Heart left ventricle (tissue), 16 donors: ENCODE measurements at regions not wholly inside any gene's neighbourhood (a gene's known extent, or its start where the extent isn't known, plus 50 kb on each side); places are given as distances from the start of the nearest gene placed in this dataset.

Experiments
- ATAC-seq, 4 donors: fragments of 200-7000 bp; cut with Tn5 transposase; one replicate each; pipeline ENCODE4 v1.9.1; 2020 to 2022; ENCODE audit warnings: moderate library complexity in 4 of 4, mild to moderate bottlenecking in 3 of 4, moderate number of reproducible peaks in 1 of 4
- DNase-seq, 5 donors: peaks; one replicate each; pipeline ENCODE4 v3.0.0-alpha.2; 2020
- H3K27ac ChIP-seq, 12 donors: fragments of 200-600 bp; sonication (generic) in 4 of 12; one replicate each; pipeline versions ENCODE4 v1.5.0 to v1.8.0; 2016 to 2022; ENCODE audit warnings: mild to moderate bottlenecking in 2 of 12
- H3K27me3 ChIP-seq, 9 donors: fragments of 200-600 bp; sonication (generic) in 2 of 9; one replicate each; pipeline versions ENCODE4 v1.5.1 to v1.8.0; 2016 to 2022; ENCODE audit warnings: mild to moderate bottlenecking in 3 of 9
- H3K36me3 ChIP-seq, 9 donors: fragments of 200-600 bp; sonication (generic) in 2 of 9; one replicate each; pipeline versions ENCODE4 v1.5.0 to v1.8.0; 2018 to 2022; ENCODE audit warnings: mild to moderate bottlenecking in 2 of 9
- H3K4me1 ChIP-seq, 12 donors: fragments of 200-600 bp; sonication (generic) in 4 of 12; one replicate each; pipeline versions ENCODE4 v1.5.0 to v1.8.0; 2016 to 2022; ENCODE audit warnings: mild to moderate bottlenecking in 3 of 12
- H3K4me3 ChIP-seq, 12 donors: fragments of 200-600 bp; sonication (generic) in 4 of 12; one replicate each; pipeline versions ENCODE4 v1.5.0 to v1.8.0; 2017 to 2022; ENCODE audit warnings: mild to moderate bottlenecking in 9 of 12, moderate library complexity in 4 of 12
- H3K9me3 ChIP-seq, 12 donors: fragments of 200-600 bp; sonication (generic) in 4 of 12; one replicate each; pipeline versions ENCODE4 v1.5.0 to v1.8.0; 2016 to 2022; ENCODE audit warnings: mild to moderate bottlenecking in 1 of 12
- CTCF ChIP-seq, 12 donors: fragments of 200-600 bp; sonication (generic) in 4 of 12; IDR thresholded peaks; one replicate each; pipeline versions ENCODE4 v1.5.0 to v1.8.0; 2018 to 2022; ENCODE audit warnings: antibody characterized with exemption in 12 of 12, mild to moderate bottlenecking in 5 of 12
- POLR2A ChIP-seq, 2 donors: fragments of 450-650 bp; IDR thresholded peaks; one replicate each; pipeline ENCODE4 v1.6.1; 2017; ENCODE audit warnings: antibody characterized with exemption in 2 of 2, mild to moderate bottlenecking in 2 of 2, moderate library complexity in 2 of 2
- WGBS, 4 donors: extraction: QIAGEN DNeasy Blood & Tissue Kit in 2 of 4; methylation state at CpG; one replicate each; pipeline versions ENCODE4 v1.1.5 to v1.1.7; 2013 to 2018; 5-methylcytosine and 5-hydroxymethylcytosine counted together
- intact Hi-C, 10 donors: fragments of 100-400 bp; cut with DNase I; formaldehyde crosslinking; loops; one replicate each; pipeline versions ENCODE4 v1.11.1 to v1.14.2; 2022
- donor health status: ischemic (EF 13 %, LVEDD 7.1; RV severe dilation, severe dysfunction).
- donor health status: healthy with polysubstance abuse.
- donor health status: DM: no; HTN: yes; CAD: no.
- donor health status: DM: no; HTN: no; CAD: no.
- donor health status: ischemic (EF 25% LVEDD 6.9; RV normal size, moderate dysfunction).
- donor health status: ischemic (EF 25% LVEDD 5.7; RV mildly dilated, moderate dysfunction).
- donor health status: healthy.
- donor health status: DM: yes; HTN: yes; CAD: no.
- donor health status: ischemic (EF 35%, LVEDD 5.7; RV mildly dilated, moderate dysfunction).
- donor health status: nonischemic (EF 11% LVEDD 7.7; RV severe dilation, severe dysfunction).
- donor health status: DM: yes; HTN: yes; CAD: no.
- donor health status: PGD.
- donor health status: ischemic (EF 29% LVEDD 5.4; RV normal size, mild dysfunction).
- donor health status: nonischemic (EF 23%, LVEDD 6.1; RV moderate dilation, normal function).

GRCh38 chr3:146685050-146685814 is 80.1 kb upstream of the PLSCR5 start:
- WGBS, 4 donors, result 76 to 87% (median 82%) methylated on average over 7 to 8 of the region's 8 CpGs
- Histone ChIP-seq H3K36me3 (no peaks in the 10 kb centered on the region), H3K27ac (no peak overlapping the region), H3K27me3 (no peaks in the 10 kb centered on the region), H3K4me1 (peaks cover 0 to 4% (median 0%) of the 10 kb centered on the region in 12 donors), H3K9me3 (peaks cover 0 to 6% (median 0%) of the 10 kb centered on the region in 12 donors), H3K4me3 (no peak overlapping the region)
- no peak for ATAC-seq
- no peak for DNase-seq
- intact Hi-C loops, result no loop called here
- TF ChIP-seq POLR2A (IDR thresholded peaks at IDR 0.05), result no peak
- no peak for TF ChIP-seq CTCF (IDR thresholded peaks at IDR 0.05)

- H3K27me3 ChIP-seq, result no peaks in the 10 kb centered on the region
- no peak for TF ChIP-seq POLR2A (IDR thresholded peaks at IDR 0.05)
- TF ChIP-seq CTCF (IDR thresholded peaks at IDR 0.05), result no peak
- no peak for DNase-seq
- intact Hi-C loops, result no loop called here
- no peak for ATAC-seq
- H3K27ac ChIP-seq, result no peak overlapping the region
- H3K36me3 ChIP-seq, result no peaks in the 10 kb centered on the region
- H3K4me1 ChIP-seq, result peaks cover 0 to 4% (median 0%) of the 10 kb centered on the region in 12 donors
- no peaks in the 10 kb centered on the region for H3K9me3 ChIP-seq
- 16 to 25% (median 22%) methylated on average over 5 of the region's 5 CpGs for WGBS, 4 donors
- no peak overlapping the region for H3K4me3 ChIP-seq
Observed at GRCh38 chr3:146682171-146682570, 77.0 kb upstream of the PLSCR5 start.

GRCh38 chr3:146680617-146681016 is 75.5 kb upstream of the PLSCR5 start:
- H3K36me3 ChIP-seq, result no peaks in the 10 kb centered on the region
- no peaks in the 10 kb centered on the region for H3K27me3 ChIP-seq
- WGBS, 4 donors, result 74 to 85% (median 82%) methylated on average over 4 of the region's 4 CpGs
- ATAC-seq, result no peak
- no peak overlapping the region for H3K27ac ChIP-seq
- no peak overlapping the region for H3K4me3 ChIP-seq
- H3K4me1 ChIP-seq, result peaks cover 0 to 4% (median 0%) of the 10 kb centered on the region in 12 donors
- TF ChIP-seq POLR2A (IDR thresholded peaks at IDR 0.05), result no peak
- no peak for TF ChIP-seq CTCF (IDR thresholded peaks at IDR 0.05)
- DNase-seq, result no peak
- H3K9me3 ChIP-seq, result no peaks in the 10 kb centered on the region
- intact Hi-C loops, result no loop called here

- Histone ChIP-seq H3K27me3 (no peaks in the 10 kb centered on the region), H3K4me1 (peaks cover 0 to 4% (median 0%) of the 10 kb centered on the region in 12 donors), H3K27ac (no peak overlapping the region), H3K36me3 (no peaks in the 10 kb centered on the region), H3K4me3 (no peak overlapping the region), H3K9me3 (no peaks in the 10 kb centered on the region)
- TF ChIP-seq POLR2A (IDR thresholded peaks at IDR 0.05) (no peak), CTCF (IDR thresholded peaks at IDR 0.05) (no peak)
- DNase-seq (no peak), ATAC-seq (no peak)
- WGBS, 4 donors, result 77 to 84% (median 78%) methylated on average over 3 of the region's 3 CpGs
- intact Hi-C loops, result no loop called here
Observed at GRCh38 chr3:146679995-146680394, 74.8 kb upstream of the PLSCR5 start.
